GM18502 (cell line): ENCODE measurements at regions not wholly inside any gene's neighbourhood (a gene's known extent, or its start where the extent isn't known, plus 50 kb on each side); places are given as distances from the start of the nearest gene placed in this dataset.
"Not testable (repeated sequence)": the region's sequence is repeated elsewhere in the genome, so short reads cannot be mapped to it uniquely, and the experiment has no call there.

Experiments
- ATAC-seq: cut with Tn5 transposase; IDR thresholded peaks from one replicate; pipeline ENCODE4 v1.9.1; 2021; ENCODE audit warnings: mild to moderate bottlenecking; ENCODE audit not compliant: unreplicated experiment, poor library complexity

DNA sequence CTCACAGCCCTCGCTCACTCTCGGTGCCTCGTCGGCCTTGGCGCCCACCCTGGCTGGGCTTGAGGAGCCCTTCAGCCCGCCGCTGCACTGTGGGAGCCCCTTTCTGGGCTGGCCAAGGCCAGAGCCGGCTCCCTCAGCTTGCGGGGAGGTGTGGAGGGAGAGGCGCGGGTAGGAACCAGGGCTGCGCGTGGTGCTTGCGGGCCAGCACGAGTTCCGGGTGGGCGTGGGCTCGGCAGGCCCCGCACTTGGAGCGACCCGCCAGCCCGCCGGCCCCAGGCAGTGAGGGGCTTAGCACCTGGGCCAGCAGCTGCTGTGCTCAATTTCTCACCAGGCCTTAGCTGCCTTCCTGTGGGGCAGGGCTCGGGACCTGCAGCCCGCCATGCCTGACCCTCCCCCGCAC is 202.4 kb upstream of the PRSS16 start:
- ATAC-seq, result not testable (repeated sequence)

DNA sequence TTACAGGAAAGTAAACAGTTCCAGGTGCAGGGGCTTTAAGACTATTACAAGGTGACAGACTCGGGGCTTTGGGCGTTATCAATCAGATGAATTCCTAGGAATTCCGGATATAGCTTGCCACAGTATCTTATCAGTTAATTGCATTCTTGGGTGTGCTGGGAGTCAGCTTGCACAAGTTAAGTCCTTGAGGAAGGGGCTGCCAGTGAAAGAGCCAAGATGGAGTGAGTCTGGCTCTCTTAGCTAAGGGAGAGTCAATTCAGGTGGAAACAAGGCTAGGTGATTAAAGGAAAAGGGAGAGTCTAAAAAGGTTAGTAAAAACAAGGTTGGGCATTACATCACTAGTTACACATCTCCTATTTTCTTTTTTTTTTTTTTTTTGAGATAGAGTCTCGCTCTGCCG is 199.8 kb upstream of the PRSS16 start:
- not testable (repeated sequence) for ATAC-seq

DNA sequence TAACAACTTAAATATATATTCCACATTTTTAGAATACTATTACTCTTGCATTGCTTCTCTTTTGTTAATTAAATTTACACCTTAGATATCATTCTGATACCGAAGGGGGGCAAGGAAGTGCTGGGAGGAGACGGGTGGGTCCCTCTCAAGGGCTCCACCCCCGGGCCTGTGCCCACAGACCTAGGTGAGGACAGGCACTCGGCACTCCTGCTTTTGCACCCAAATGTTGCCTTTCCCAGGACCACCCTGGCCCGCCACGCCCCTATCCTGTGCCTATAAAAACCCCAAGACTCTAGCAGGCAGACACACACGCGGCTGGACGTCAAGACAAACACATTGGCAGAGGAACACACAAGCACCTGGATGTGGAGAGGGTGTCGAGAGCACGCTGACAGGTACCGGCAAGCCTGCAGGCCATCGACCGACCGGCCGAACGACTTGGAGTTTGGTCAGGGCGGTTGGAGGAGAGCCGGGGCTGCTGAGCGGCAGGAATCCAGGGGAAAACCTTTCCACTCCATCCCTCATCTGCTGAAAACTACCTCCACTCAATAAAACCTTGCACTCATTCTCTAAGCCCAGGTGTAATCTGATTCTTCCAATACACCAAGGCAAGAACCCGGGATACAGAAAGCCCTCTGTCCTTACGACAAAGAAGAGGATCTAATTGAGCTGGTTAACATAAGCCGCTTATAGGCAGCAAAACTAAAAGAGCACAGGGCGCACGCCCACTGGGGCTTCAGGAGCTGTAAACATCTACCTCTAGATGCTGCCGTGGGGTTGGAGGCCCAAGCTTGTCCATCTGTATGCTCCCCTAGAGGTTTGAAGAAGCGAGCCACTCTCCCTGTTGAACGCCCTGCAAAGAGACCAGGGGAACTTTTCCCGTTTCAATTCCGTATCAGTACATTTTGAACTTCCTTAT is 197.4 kb upstream of the PRSS16 start:
- no peak for ATAC-seq

DNA sequence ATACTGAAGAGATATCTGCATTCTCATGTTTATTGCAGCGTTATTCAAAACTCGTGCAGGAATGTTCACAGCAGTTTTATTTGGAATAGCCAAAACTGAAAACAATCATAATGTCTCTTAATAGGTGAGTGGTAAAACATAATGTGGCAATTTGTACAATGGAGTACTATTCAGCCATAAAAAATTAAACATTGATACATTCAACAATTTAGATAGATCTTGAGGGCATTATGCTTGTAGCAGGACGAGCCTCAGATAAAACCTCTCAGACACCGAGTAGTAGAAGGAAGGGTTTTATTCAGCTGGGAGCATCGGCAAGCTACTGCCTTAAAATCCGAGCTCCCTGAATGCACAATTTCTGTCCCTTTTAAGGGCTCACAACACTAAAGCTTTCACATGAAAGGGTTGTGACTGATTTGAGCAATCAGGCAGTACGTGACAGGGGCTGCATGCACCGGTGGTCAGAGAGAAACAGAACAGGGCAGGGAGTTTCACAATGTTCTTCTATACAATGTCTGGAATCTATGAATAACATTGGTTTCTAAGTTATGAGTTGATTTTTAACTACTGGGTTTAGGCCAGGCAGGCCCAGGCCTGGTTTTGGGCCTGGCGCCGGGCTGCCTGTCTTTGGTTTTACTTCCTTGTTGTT is 195.3 kb upstream of the PRSS16 start:
- ATAC-seq, result not testable (repeated sequence)

DNA sequence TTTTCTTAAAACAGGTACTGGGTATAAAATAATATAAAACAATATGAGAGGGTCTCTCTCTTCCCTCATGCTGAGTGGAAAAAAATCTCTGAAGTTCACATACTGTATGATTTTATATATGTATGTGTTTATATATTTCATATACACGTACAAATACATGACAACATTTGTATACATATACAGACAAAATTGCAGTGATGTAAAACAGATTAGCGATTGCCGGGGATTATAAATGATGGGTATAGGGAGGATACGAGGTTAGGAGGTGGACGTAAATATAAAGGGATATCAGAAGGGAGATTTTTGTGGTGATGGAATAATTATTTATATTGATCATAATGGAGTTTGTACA is 194.8 kb upstream of the PRSS16 start:
- ATAC-seq, result no peak

DNA sequence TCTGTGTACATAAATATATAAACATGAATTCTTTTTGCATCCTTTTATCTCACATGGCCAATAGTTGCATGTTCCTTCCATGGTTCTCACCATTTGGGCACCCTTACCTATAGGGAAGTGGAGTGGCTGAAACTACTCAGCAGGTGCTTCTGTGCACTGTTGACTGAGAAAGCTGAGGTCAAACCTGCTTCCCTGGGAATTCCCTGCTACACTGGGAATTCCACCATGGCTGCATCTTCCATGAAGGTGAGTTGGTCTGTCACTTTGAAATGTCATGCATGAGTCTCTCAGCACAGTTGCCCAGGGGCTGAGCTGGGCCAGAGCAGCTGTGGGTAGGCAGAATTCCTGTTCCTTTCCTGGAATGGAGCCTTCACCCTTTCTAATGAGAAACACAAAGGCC is 193.8 kb upstream of the PRSS16 start:
- no peak for ATAC-seq

DNA sequence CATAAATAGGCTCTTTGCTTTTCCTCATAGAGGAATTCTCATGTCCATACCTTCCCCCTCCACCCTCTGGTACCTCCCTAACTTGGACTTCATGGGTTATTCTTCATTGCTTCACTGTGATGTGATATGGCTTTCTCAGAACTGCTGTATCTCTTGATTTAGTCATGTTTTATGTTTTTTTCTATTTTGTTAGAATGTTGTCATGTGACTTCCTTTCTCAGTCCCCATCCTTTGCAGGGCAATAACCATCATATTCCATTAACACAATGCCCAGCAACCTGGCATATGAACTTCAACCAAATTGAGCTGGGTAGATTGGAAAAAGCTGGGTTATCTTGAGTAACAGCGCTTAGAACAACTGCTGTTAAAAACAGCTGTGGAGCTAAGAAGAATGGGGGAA is 190.9 kb upstream of the PRSS16 start:
- no peak for ATAC-seq

DNA sequence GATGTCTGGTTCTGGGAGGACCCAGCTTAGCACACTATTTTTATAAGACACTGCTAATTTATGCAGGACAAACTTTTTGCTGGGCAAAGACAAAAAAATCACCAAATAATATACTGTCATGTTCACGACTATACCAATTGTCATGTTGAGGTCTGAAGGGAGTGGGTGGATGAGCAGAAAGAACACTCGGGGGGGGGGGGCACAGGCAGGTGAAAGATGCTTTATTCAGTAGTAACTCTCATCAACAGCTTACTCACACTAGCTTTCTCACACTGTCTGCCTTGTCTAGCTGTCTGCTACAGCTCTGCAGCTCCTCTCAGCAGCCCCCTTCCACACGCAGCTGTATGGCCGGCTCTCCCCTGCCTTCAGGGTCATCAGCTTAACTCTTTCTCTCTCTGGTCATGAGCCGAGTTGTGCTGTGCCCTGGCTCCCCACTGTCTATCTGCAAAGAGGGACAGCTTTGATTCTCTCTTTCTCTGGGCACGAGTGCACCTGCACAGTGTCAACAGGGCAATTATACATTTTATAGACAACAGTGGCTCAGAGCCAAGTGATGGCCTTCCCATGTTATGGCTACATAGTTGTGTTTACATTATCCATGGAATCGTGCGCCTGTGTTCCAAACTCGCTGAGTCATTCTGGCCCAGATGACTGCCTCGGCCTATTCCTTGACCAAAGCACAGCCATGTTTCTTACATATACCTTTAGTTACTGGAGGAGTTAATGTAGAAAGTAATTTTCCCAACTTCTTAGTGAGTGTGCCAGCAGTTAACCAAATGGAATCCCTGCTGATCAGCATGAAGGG is 187.7 kb upstream of the PRSS16 start:
- ATAC-seq, result no peak

DNA sequence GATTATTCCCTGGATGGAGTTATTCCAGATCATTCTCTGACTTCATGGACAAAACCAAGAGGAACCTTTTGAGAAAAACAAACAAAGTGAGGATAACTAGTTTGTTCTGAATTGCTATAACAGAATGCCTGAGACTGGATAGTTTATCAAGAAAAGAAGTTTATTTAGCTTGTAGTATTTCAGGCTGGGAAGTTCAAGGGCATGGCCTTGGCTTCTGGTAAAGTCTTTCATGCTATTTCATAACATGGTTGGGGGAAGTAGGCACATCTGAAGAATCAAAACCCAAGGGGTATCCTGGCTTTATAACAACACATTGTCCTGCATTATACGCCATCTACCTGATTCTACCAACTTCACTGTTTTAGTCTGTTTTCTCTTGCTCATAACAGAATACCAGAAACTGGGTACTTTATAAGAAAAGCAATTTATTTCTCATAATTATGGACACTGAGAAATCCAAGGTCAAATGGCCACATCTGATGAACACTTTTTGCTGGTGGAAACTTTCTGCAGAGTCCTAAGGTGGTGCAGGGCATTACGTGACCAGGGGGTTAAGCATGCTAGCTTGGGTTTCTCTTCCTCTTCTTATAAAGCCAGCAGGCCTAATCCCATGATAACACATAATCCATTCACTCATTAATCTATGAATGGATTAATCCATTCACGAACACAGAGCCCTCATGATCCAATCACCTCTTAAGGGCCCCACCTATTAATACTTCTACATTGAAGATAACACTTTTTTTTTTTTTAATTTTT is 186.1 kb upstream of the PRSS16 start:
- ATAC-seq, result no peak

DNA sequence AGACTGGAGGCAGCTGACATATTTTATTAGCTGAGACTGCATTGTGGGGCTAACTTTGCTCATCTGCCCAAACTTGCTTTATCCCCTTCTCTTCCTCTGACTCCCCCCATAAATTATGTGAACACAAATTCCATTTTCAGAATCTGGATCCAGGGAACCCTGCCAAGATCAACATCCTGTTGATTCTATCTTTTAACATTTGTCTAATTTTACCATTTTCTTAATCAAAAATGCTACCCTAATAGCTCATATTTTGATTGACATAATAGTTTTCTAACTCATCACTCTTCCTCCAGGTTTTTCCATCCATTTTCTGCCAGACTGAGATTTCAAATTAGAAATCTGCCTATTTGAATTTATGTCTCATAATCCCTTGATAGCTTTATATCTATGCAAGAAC is 184.7 kb upstream of the PRSS16 start:
- no peak for ATAC-seq

DNA sequence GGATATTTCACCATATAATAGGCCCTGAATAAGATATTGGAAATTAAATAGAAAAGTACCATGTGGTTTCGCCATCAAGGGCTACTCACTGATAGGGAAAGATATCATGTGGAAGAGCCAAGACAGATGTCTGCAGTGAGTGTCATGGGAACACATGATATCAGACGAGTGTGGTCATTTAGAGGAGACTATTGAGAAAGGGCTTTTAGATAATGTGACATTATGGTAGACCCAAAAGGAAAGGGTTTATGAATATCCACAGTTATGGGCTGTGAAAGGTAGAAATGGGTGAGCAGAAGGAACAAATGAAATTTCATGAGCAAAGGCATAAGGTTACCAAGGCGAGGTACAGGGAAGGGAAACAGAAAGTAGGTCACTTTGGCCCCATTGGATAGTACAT is 182.3 kb upstream of the PRSS16 start:
- no peak for ATAC-seq

DNA sequence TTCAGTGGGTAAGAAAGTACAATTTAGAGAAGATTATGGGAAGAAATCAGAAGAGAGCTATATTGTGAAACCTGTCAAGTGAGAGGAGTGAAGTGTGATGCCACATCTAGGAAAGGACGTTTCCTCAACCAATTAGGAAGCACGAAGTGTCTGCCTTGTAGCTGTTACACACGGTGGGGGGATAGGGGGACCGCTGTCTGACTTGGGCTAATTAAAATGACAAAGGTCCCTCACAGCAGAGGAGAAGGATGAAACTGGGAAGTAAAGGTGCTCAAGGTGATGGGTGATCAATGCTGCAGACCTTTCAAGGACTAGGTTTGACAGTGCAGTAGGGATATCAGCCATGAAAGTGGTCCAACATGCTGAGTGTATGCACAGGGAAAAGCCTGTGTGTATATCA is 181.1 kb upstream of the PRSS16 start:
- no peak for ATAC-seq

DNA sequence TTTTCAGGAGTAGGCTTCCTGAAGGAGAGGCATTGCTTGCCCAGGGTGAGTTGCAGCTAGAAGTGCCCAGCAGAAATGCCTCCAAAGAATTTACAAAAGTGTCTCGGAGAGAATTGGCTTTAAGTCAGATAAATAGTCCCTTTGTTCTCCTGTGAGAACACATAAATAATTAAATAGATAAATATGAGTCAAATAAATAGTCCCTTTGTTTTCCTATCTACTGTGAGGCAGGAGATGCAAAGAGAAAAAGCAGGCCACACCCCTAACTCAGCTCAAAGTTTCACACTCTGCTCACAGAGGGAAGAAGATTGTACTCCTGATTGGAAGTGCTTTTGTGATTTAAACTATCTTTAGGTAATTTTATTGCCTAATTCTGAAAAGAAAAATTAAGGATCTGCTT is 180.7 kb upstream of the PRSS16 start:
- ATAC-seq, result no peak

DNA sequence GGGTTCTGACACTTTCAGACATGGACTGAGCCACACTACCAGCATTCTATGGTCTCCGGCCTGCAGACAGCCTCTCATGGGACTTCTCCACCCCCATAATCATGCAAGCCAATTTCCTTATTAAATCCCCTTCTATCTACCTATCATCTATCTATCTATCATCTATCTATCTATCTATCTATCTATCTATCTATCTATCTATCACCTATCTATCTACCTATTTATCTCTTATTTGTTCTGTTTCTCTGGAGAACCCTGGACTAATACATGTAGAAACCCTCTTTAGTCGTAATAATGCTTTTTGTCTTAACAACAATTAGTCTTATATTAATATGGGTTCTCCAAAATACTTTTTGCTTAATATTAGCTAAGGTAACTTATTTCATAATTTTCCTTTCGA is 174.1 kb upstream of the PRSS16 start:
- no peak for ATAC-seq

DNA sequence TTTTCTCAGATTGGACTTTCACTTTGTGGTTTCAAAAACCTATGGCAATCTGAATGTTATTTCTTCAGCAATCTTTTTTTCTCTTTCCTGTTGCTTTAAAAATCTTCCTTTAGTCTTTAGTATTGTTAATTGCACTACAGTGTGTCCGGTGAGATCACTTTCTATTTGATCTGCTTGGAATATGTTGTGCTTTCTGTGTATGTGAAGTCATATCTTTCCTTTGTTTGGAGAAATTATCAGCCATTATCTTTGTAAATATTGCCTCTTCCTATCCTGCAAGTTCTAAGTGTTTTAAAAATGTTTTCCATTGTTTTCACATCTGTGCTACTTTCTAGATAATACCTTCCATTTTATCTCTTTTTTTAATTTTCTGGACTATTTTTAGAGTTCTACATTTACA is 171.4 kb upstream of the PRSS16 start:
- ATAC-seq, result no peak

DNA sequence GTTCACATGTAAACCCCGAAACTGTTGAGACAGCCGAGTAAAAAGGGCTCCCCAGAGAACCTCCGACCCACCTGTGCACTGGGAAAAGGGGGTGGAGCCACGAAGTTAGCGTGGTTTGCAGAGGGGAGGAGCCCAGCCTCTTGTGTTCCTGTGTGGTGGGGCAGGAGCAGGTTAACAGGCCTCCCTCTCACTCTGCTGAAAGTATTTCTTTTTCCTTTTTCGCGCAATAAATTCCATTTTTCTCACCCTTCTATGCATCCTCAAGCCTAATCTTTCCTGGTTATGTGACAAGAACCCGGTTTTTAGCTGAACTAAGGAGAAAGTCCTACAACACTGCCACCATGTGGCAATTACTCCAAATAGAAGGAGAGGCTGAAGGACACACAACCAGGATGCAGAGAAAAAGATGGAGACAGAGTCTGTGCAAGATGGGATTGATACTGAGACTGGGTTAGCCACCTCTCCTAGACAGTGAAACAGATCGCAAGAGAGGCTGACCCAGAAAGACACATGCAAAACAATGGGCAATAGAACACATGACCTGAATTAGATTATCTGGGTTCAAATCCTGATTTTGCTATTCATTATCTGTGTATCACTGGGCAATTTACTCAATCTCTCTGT is 168.7 kb upstream of the PRSS16 start:
- ATAC-seq, result peak; percentile 72

DNA sequence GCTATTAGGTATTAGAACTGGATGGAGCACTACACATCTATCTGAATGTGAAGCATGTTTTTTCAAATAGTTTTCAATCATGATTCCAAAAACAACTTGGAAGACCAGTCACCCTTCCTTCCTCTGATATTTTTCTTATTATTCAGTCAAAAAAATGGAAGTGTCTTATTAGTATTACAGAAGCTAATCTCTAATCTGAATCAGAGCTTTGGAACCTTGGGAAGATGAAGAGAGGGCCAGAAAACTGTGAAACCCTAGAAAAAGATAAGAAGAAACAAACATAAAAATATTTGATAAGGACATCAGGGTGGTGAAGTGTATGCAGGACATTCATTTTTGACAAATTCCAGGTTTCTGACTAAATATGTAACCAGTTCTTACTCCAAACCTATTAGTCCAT is 166.3 kb upstream of the PRSS16 start:
- no peak for ATAC-seq

DNA sequence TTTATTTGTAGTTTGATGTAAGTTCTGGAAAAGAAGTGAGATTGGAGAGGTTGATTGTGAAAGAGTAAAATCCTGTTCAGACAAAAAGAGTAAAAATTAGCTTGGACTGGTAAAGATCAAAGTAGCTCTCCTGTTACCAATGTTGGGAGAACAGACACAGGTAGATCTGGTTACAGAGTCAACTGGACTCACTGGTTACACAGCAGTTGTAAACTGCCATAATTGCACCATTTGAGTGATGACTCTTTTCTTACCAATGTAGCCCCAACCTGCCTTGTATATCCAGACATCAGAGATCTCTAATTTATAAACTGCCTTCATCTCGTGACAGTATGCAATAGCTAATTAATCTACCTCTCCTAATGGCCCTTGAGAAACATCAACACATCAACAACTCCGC is 165.6 kb upstream of the PRSS16 start:
- ATAC-seq, result no peak

DNA sequence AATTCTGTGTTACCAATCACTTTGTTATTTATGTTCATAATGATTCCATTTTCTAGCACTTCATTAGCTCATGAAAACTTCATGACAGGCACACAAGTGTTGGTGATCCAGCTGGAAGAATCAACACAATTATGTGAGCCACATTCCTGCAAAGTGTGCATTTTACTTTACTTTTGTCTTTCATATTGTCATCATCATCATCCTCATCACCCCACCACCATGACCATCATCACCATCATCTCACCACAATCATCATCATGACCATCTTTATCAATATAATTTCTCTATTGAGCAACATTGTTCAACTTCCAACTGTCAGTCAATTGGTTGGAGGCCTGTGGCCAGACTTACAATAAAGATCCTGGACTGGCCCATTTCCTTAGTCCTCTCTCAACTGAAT is 159.4 kb upstream of the PRSS16 start:
- ATAC-seq, result no peak
